Endothelial cell of umbilical vein (primary cell): ENCODE measurements at regions not wholly inside any gene's neighbourhood (a gene's known extent, or its start where the extent isn't known, plus 50 kb on each side); places are given as distances from the start of the nearest gene placed in this dataset.
"Not testable (repeated sequence)": the region's sequence is repeated elsewhere in the genome, so short reads cannot be mapped to it uniquely, and the experiment has no call there.

Source experiments
- CTCF ChIP-seq, 2 donors: IDR thresholded peaks; 1 replicate in 1 of 2; 2 replicates in 1 of 2; pipeline ENCODE4 v1.5.1; 2011; ENCODE audit warnings: low read length in 2 of 2, mild to moderate bottlenecking in 2 of 2, moderate library complexity in 2 of 2, control low read depth in 1 of 2, inconsistent platforms in 1 of 2, low read depth in 1 of 2; ENCODE audit not compliant: insufficient read depth in 1 of 2; ENCODE audit errors: extremely low read depth in 1 of 2
- EZH2 ChIP-seq: IDR thresholded peaks from 2 replicates; pipeline ENCODE4 v1.6.1; 2012; ENCODE audit warnings: borderline replicate concordance, low read depth, mild to moderate bottlenecking, moderate library complexity, low read length, inconsistent platforms; ENCODE audit not compliant: severe bottlenecking
- FOS ChIP-seq: IDR thresholded peaks from 2 replicates; pipeline ENCODE4 v1.6.1; 2011; ENCODE audit warnings: mild to moderate bottlenecking, low read length, moderate library complexity, borderline replicate concordance; ENCODE audit not compliant: insufficient read depth
- MAX ChIP-seq: IDR thresholded peaks from 2 replicates; pipeline ENCODE4 v1.6.1; 2011; ENCODE audit not compliant: insufficient read depth, insufficient read length
- MYC ChIP-seq: IDR thresholded peaks from one replicate; pipeline ENCODE4 v1.6.1; 2011; ENCODE audit warnings: mild to moderate bottlenecking, low read depth, low read length
- POLR2A ChIP-seq: IDR thresholded peaks from 2 replicates; pipeline ENCODE4 v1.6.1; 2012; ENCODE audit warnings: low read depth, mild to moderate bottlenecking, control low read depth, low read length
- POLR2AphosphoS5 ChIP-seq: IDR thresholded peaks from 2 replicates; pipeline ENCODE4 v1.6.1; 2012; ENCODE audit warnings: low read depth, mild to moderate bottlenecking, control low read depth, low read length, moderate library complexity; ENCODE audit not compliant: insufficient read depth

- TF ChIP-seq MAX; CTCF (IDR thresholded peaks at IDR 0.05; ENCODE audit: extremely low read depth in 1 of 2, insufficient read depth in 1 of 2, low read depth in 1 of 2, low read length in 2 of 2); MYC; POLR2A; EZH2; FOS; POLR2AphosphoS5: not testable (repeated sequence)
Observed at GRCh38 chr10:29003014-29003413, 285.9 kb upstream of the LYZL1 start.
